ENCODE measurements at regions not wholly inside any gene's neighbourhood (a gene's known extent, or its start where the extent isn't known, plus 50 kb on each side); places are given as distances from the start of the nearest gene placed in this dataset.

GRCh38 chr13:91127995-91128394, 219.5 kb upstream of the MIR17HG start:
- no peaks in the 10 kb centered on the region for H3K9me1 ChIP-seq (ENCODE audit: control insufficient read depth, insufficient read depth, low read length)
- no peaks in the 10 kb centered on the region for H3K27me3 ChIP-seq (ENCODE audit: control insufficient read depth in 2 of 2, insufficient read depth in 2 of 2, low read length in 2 of 2)
- ATAC-seq (no peak), DNase-seq (ENCODE audit: extremely low read depth in 1 of 4, low spot score in 3 of 4) (no peak), FAIRE-seq (no peak)
- BruUV-seq (replicated peaks), result no TSS peak
- no peak overlapping the region for H2AFZ ChIP-seq (ENCODE audit: low read depth, low read length)
- H3K4me1 ChIP-seq (replicated peaks in 1 of 2; ENCODE audit: control insufficient read depth in 2 of 2, insufficient read depth in 2 of 2, low read length in 2 of 2), result no peaks in the 10 kb centered on the region
- no peaks in the 10 kb centered on the region for H3K79me2 ChIP-seq (ENCODE audit: control insufficient read depth, insufficient read depth, low read length)
- CTCF ChIA-PET (ENCODE audit: low intra/inter-chr PET ratio), result no interaction called here
- no peak overlapping the region for H3K4me2 ChIP-seq (ENCODE audit: insufficient read depth, low read length)
- WGBS (ENCODE audit: insufficient coverage, low coverage, missing lambda C conversion rate), result 4% methylated on average over 1 of the region's 1 CpG
- in situ Hi-C loops (cut with MboI), result no loop called here
- POLR2A ChIA-PET, result no interaction called here
- no peaks in the 10 kb centered on the region for H4K20me1 ChIP-seq (replicated peaks; ENCODE audit: control insufficient read depth, insufficient read depth, low read length)
- no peaks in the 10 kb centered on the region for H3K9me3 ChIP-seq (replicated peaks; ENCODE audit: control insufficient read depth, insufficient read depth, low read depth, low read length)
- H3K4me3 ChIP-seq, result no peak overlapping the region
- H3K27ac ChIP-seq (ENCODE audit: extremely low read depth, low read depth, low read length), result no peak overlapping the region
- intact Hi-C loops (cut with micrococcal nuclease), result no loop called here
- no peaks in the 10 kb centered on the region for H3K36me3 ChIP-seq (ENCODE audit: control insufficient read depth, insufficient read depth, low read length)
- no peak for TF ChIP-seq E2F5 (CRISPR knock-in tag; IDR thresholded peaks at IDR 0.05)
- no peak for TF ChIP-seq FOXM1 (IDR thresholded peaks at IDR 0.05; ENCODE audit: low read depth)
- TF ChIP-seq FOXM1 (CRISPR knock-in tag; IDR thresholded peaks at IDR 0.05; ENCODE audit: low read depth), result no peak
- TF ChIP-seq OTX1 (CRISPR knock-in tag; IDR thresholded peaks at IDR 0.05), result no peak
- TF ChIP-seq AFF4 (CRISPR knock-in tag; IDR thresholded peaks at IDR 0.05), result no peak
- TF ChIP-seq JUNB (CRISPR knock-in tag; conservative IDR thresholded peaks at IDR 0.05), result no peak
- TF ChIP-seq TRIM24 (IDR thresholded peaks at IDR 0.05), result no peak
- no peak for TF ChIP-seq MAFF (IDR thresholded peaks at IDR 0.05; ENCODE audit: low read length)
- no peak for TF ChIP-seq POU5F1 (IDR thresholded peaks at IDR 0.05; ENCODE audit: borderline replicate concordance, low read depth, low read length, partially characterized antibody)
- no peak for TF ChIP-seq FOS (IDR thresholded peaks at IDR 0.05; ENCODE audit: extremely low read depth, insufficient read length)
- no peak for TF ChIP-seq CEBPB (tag; IDR thresholded peaks at IDR 0.05)
- no peak for TF ChIP-seq YY1 (IDR thresholded peaks at IDR 0.05; ENCODE audit: borderline replicate concordance in 1 of 3, control insufficient read depth in 1 of 3, extremely low read depth in 1 of 3, insufficient read depth in 3 of 3, insufficient read length in 1 of 3, insufficient replicate concordance in 2 of 3, low read depth in 1 of 3, low read length in 2 of 3)
- no peak for TF ChIP-seq NFIX (CRISPR knock-in tag; IDR thresholded peaks at IDR 0.05; ENCODE audit: low read depth)
- no peak for TF ChIP-seq KLF16 (IDR thresholded peaks at IDR 0.05)
- TF ChIP-seq NELFE (IDR thresholded peaks at IDR 0.05; ENCODE audit: insufficient read depth, insufficient read length), result no peak
- TF ChIP-seq ZNF395 (CRISPR knock-in tag; IDR thresholded peaks at IDR 0.05), result no peak
- no peak for TF ChIP-seq PPARD (CRISPR knock-in tag; IDR thresholded peaks at IDR 0.05)
- no peak overlapping the region for H3K9ac ChIP-seq (ENCODE audit: insufficient read depth in 1 of 2, low read depth in 2 of 2, low read length in 2 of 2)

Data from K562 (cell line).